SK-N-MC (cell line): ENCODE measurements at regions not wholly inside any gene's neighbourhood (a gene's known extent, or its start where the extent isn't known, plus 50 kb on each side); places are given as distances from the start of the nearest gene placed in this dataset.

Source experiments
- DNase-seq: peaks from one replicate; pipeline ENCODE4 v3.0.0-alpha.2; 2011; ENCODE audit warnings: low read depth, low spot score
- H3K27ac ChIP-seq: fragments of 200-600 bp; sonication (generic); 2 replicates; pipeline ENCODE4 v1.5.1; 2016; ENCODE audit warnings: mixed run types
- H3K36me3 ChIP-seq: fragments of 200-600 bp; sonication (generic); 2 replicates; pipeline ENCODE4 v1.6.1; 2017; ENCODE audit warnings: antibody characterized with exemption, low read length, mixed read lengths; ENCODE audit not compliant: insufficient read depth
- H3K4me3 ChIP-seq: fragments of 200-600 bp; sonication (generic); 2 replicates; pipeline ENCODE4 v1.5.1; 2016
- H3K9ac ChIP-seq: fragments of 200-600 bp; sonication (generic); 2 replicates; pipeline ENCODE4 v1.8.0; 2017; ENCODE audit warnings: mixed run types, mixed read lengths; ENCODE audit not compliant: insufficient read length
- H3K9me3 ChIP-seq: fragments of 200-600 bp; sonication (generic); 2 replicates; pipeline ENCODE4 v1.6.1; 2017; ENCODE audit warnings: low read depth, mild to moderate bottlenecking, antibody characterized with exemption, low read length, moderate library complexity, mixed read lengths
- EZH2 ChIP-seq: fragments of 200-600 bp; sonication (generic); IDR thresholded peaks from one replicate; pipeline ENCODE4 v1.6.1; 2017; ENCODE audit warnings: antibody characterized with exemption
- FOXP2 ChIP-seq: optimal IDR thresholded peaks from 2 replicates; pipeline ENCODE3; 2011; ENCODE audit warnings: mild to moderate bottlenecking, moderate library complexity; ENCODE audit not compliant: insufficient read depth; ENCODE audit errors: extremely low read length, control extremely low read depth
- POLR2AphosphoS5 ChIP-seq: IDR thresholded peaks from 2 replicates; pipeline ENCODE4 v1.6.1; 2012; ENCODE audit warnings: mild to moderate bottlenecking, low read depth, low read length, borderline replicate concordance

GRCh38 chr1:234887016-234887900, 241.4 kb downstream of the TOMM20 start:
- Histone ChIP-seq H3K27ac (no peak overlapping the region), H3K9ac (no peak overlapping the region), H3K36me3 (no peaks in the 10 kb centered on the region), H3K4me3 (no peak overlapping the region), H3K9me3 (no peaks in the 10 kb centered on the region)
- TF ChIP-seq POLR2AphosphoS5 (no peak), EZH2 (no peak), FOXP2 (no peak)
- DNase-seq: no peak

DNA sequence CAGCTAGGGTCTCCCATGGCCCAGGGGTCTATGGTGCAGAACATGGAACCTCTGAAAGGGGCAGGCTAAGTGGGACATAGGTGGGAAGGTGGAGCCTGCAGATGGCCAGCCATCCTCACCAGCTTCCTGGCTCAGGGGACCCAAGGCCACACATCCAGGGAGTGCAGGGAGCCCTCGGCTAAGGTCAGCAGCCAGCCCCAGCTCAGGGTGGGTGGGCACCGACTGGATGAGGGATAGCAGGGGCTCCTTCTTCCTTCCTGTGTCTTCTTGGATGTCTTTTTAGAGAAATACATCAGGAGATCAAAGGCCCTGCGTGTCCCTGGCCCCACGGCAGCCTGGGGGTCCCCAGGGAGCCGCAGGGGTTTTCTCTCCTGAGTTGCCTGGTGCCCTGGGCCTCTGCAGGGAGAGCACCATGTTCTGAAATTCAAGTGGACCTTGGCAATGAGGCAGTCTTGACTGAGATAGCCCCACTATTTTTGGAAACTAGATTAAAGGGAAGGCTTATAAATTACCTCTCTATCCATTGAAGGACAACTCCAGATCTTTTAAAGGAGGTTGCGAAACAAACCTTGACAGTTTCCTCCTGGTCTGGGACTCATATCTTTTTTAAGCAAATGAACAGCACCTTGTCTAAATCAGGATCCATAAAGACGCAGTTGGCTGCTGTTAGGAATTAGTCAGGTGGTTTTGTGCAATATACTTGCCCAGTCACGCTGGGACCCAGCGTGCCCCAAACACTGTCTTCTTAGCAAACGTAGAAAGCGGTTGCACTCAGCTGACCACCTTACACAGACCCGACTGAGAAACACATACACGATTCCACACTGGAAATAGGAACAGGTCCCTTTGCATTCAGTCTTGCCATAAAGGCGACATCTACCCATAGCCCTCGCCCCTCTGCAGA, 242.3 kb downstream of the TOMM20 start:
- Histone ChIP-seq H3K36me3 (no peaks in the 10 kb centered on the region), H3K9ac (no peak overlapping the region), H3K27ac (no peak overlapping the region), H3K9me3 (no peaks in the 10 kb centered on the region), H3K4me3 (no peak overlapping the region)
- no peak for DNase-seq
- TF ChIP-seq POLR2AphosphoS5 (no peak), EZH2 (no peak), FOXP2 (no peak)

- H3K4me3 ChIP-seq: no peak overlapping the region
- no peaks in the 10 kb centered on the region for H3K9me3 ChIP-seq
- H3K36me3 ChIP-seq: no peaks in the 10 kb centered on the region
- no peak overlapping the region for H3K9ac ChIP-seq
- TF ChIP-seq EZH2: no peak
- TF ChIP-seq FOXP2: no peak
- TF ChIP-seq POLR2AphosphoS5: no peak
- no peak overlapping the region for H3K27ac ChIP-seq
- DNase-seq: no peak
These were observed 243.0 kb downstream of the TOMM20 start for GRCh38 chr1:234885601-234886000.

GRCh38 chr1:234884701-234885100, 243.9 kb downstream of the TOMM20 start:
- H3K36me3 ChIP-seq: no peaks in the 10 kb centered on the region
- H3K9ac ChIP-seq: no peak overlapping the region
- no peak overlapping the region for H3K4me3 ChIP-seq
- no peak for DNase-seq
- TF ChIP-seq POLR2AphosphoS5 (no peak), EZH2 (no peak), FOXP2 (no peak)
- H3K27ac ChIP-seq: no peak overlapping the region
- no peaks in the 10 kb centered on the region for H3K9me3 ChIP-seq

- H3K27ac ChIP-seq: no peak overlapping the region
- TF ChIP-seq EZH2: no peak
- no peak for TF ChIP-seq FOXP2
- no peak for TF ChIP-seq POLR2AphosphoS5
These were observed 244.6 kb downstream of the TOMM20 start for GRCh38 chr1:234884006-234884405.

GRCh38 chr1:234882898-234883297, 245.7 kb downstream of the TOMM20 start:
- H3K9me3 ChIP-seq: no peaks in the 10 kb centered on the region
- TF ChIP-seq EZH2 (no peak), POLR2AphosphoS5 (no peak), FOXP2 (no peak)
- H3K9ac ChIP-seq: no peak overlapping the region
- no peak overlapping the region for H3K27ac ChIP-seq
- no peaks in the 10 kb centered on the region for H3K36me3 ChIP-seq
- H3K4me3 ChIP-seq: no peak overlapping the region
- DNase-seq: no peak

More at GRCh38 chr1:234884006-234884405, 244.6 kb downstream of the TOMM20 start:
- Histone ChIP-seq H3K9me3 (no peaks in the 10 kb centered on the region), H3K9ac (no peak overlapping the region), H3K36me3 (no peaks in the 10 kb centered on the region), H3K4me3 (no peak overlapping the region)
- no peak for DNase-seq

DNA sequence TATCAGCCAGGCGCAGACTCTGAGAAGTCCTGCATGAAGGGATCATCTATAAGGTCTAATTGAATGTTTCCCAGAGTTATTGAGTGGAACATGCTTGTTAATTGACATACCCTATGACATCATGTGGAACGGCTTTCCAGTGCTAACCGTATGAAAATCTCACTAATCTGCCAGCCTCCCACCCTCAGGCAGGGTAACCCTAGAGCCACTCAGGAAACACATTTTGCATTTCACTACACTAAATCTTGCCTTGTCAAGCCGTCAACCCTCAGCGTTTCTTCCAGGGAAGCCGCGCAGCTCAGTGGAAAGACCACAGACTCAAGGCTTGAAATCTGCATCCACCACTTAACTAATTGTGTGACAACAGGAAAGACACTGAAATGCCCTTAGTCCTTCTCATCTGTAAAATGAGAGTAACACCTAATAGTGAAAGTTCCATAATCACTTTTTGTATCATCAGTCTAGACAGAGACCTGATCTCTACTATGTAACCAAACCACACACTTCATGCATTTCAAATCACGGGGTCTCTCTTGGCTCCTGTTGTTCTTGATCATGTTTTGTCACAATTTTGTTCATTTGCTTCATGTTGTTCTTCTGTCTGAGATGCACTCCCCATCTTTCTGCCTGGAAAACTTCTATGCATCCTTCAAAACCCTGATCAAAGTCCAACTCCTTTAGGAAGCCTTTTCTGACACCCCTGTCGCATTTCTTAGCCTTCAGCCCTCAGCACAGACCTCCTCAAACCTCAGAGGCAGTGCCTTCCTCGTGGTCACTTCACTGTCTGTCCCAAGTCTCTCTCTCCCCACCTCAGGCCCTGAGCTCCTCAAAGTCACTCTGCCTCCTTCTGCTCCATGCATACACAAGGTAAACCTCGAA, 246.5 kb downstream of the TOMM20 start:
- TF ChIP-seq FOXP2 (no peak), EZH2 (no peak), POLR2AphosphoS5 (no peak)
- Histone ChIP-seq H3K36me3 (no peaks in the 10 kb centered on the region), H3K27ac (no peak overlapping the region), H3K9me3 (no peaks in the 10 kb centered on the region), H3K9ac (no peak overlapping the region), H3K4me3 (no peak overlapping the region)
- peak; percentile 8 for DNase-seq
